ENCODE measurements at regions not wholly inside any gene's neighbourhood (a gene's known extent, or its start where the extent isn't known, plus 50 kb on each side); places are given as distances from the start of the nearest gene placed in this dataset.

DNA sequence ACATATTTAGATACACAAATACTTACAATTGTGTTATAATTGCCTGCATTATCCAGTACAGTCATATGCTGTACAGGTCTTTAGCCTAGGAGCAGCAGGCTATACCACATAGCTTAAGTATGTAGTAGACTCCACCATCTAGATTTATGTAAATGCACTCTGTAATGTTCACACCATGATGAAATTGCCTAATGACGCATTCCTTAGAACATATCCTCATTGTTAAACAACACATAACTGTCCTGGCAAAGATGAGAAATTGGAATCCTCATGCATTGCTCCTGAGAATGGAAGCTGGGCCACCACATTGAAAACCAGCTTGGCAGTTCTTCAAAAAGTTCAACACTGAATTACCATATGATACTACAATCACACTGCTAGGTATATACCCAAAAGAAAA, 1002.8 kb upstream of the CELF2 start:
- H3K4me3 ChIP-seq (ENCODE audit: low read length in 2 of 2): no peak overlapping the region
- no peaks in the 10 kb centered on the region for H3K36me3 ChIP-seq (ENCODE audit: control insufficient read depth in 2 of 2, insufficient read depth in 2 of 2, low read length in 1 of 2)
- WGBS: 96% methylated on average over 1 of the region's 1 CpG
- no peaks in the 10 kb centered on the region for H3K9me3 ChIP-seq (ENCODE audit: control insufficient read depth in 2 of 2, insufficient read depth in 1 of 2, low read length in 1 of 2)
- no peaks in the 10 kb centered on the region for H3K27me3 ChIP-seq (ENCODE audit: control insufficient read depth in 2 of 2, insufficient read depth in 1 of 2, low read length in 1 of 2)
- no peaks in the 10 kb centered on the region for H3K4me1 ChIP-seq (ENCODE audit: control insufficient read depth in 2 of 2, insufficient read depth in 2 of 2, low read length in 2 of 2)
- no peak for DNase-seq (ENCODE audit: low read depth in 6 of 9, low spot score in 9 of 9)
- no peak overlapping the region for H3K27ac ChIP-seq (ENCODE audit: low read depth in 1 of 2, low read length in 1 of 2)

DNA sequence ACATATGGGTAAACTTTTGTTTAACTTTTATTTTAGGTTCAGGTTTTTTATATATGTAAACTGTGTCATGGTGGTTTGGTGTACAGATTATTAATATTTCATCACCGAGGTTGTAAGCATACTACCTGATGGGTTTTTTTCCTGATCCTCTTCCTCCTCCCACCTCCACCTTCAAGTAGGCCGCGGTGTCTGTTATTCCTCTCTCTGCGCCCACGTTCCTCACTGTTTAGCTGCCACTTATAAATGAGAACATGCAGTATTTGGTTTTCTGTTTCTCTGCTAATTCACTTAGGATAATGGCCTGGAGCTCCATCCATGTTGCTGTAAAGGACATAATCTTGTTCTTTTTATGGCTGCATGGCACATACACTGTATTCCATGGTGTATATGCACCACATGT, 1000.0 kb upstream of the CELF2 start:
- DNase-seq (ENCODE audit: low read depth in 6 of 9, low spot score in 9 of 9): no peak
- Histone ChIP-seq H3K36me3 (ENCODE audit: control insufficient read depth in 2 of 2, insufficient read depth in 2 of 2, low read length in 1 of 2) (no peaks in the 10 kb centered on the region), H3K4me1 (ENCODE audit: control insufficient read depth in 2 of 2, insufficient read depth in 2 of 2, low read length in 2 of 2) (no peaks in the 10 kb centered on the region), H3K9me3 (ENCODE audit: control insufficient read depth in 2 of 2, insufficient read depth in 1 of 2, low read length in 1 of 2) (no peaks in the 10 kb centered on the region), H3K4me3 (ENCODE audit: low read length in 2 of 2) (no peak overlapping the region), H3K27ac (ENCODE audit: low read depth in 1 of 2, low read length in 1 of 2) (no peak overlapping the region), H3K27me3 (ENCODE audit: control insufficient read depth in 2 of 2, insufficient read depth in 1 of 2, low read length in 1 of 2) (no peaks in the 10 kb centered on the region)
- 83% methylated on average over 5 of the region's 5 CpGs for WGBS

DNA sequence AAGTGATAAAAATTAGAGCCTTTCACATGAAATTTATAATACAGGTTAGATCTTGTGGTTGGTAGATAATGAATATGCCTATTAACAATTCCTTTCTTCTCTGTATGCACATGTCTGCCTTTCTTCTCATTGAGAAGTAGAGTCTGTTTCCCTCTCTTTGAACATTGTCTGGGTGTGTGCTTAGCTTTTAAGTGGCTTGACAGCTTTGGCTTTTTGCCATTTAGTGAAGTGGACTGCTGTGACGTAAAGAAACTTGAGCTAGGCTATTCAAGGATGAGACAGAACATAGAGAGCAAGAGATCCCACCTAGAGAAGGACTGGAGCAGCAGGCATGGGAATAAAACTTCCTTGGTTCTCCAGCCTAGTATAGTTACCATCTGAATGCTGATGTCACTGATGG, 996.7 kb upstream of the CELF2 start:
- H3K27me3 ChIP-seq (ENCODE audit: control insufficient read depth in 2 of 2, insufficient read depth in 1 of 2, low read length in 1 of 2): no peaks in the 10 kb centered on the region
- 85% methylated on average over 1 of the region's 1 CpG for WGBS
- no peak overlapping the region for H3K27ac ChIP-seq (ENCODE audit: low read depth in 1 of 2, low read length in 1 of 2)
- no peaks in the 10 kb centered on the region for H3K36me3 ChIP-seq (ENCODE audit: control insufficient read depth in 2 of 2, insufficient read depth in 2 of 2, low read length in 1 of 2)
- no peaks in the 10 kb centered on the region for H3K9me3 ChIP-seq (ENCODE audit: control insufficient read depth in 2 of 2, insufficient read depth in 1 of 2, low read length in 1 of 2)
- no peak overlapping the region for H3K4me3 ChIP-seq (ENCODE audit: low read length in 2 of 2)
- no peaks in the 10 kb centered on the region for H3K4me1 ChIP-seq (ENCODE audit: control insufficient read depth in 2 of 2, insufficient read depth in 2 of 2, low read length in 2 of 2)
- no peak for DNase-seq (ENCODE audit: low read depth in 6 of 9, low spot score in 9 of 9)

DNA sequence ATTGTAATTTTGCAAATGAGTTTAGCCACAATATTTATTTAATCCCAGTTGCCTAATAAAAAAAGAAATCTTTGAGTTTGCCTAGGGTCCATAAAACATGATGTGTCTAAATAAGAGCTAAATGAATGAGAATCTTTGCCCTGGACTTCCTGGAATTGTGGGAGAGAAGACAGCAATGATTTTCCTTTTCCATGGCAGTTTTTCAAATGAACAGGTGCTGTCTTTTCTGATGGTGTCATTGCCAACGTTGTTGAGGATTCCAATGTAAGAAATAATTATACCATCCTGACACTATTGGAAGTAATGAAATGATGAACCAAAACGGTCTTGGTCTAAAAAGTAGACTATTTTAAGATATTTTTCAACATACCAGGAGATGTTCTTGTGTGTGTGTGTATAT, 984.7 kb upstream of the CELF2 start:
- Histone ChIP-seq H3K27me3 (ENCODE audit: control insufficient read depth in 2 of 2, insufficient read depth in 1 of 2, low read length in 1 of 2) (no peaks in the 10 kb centered on the region), H3K27ac (ENCODE audit: low read depth in 1 of 2, low read length in 1 of 2) (no peak overlapping the region), H3K4me3 (ENCODE audit: low read length in 2 of 2) (no peak overlapping the region), H3K36me3 (ENCODE audit: control insufficient read depth in 2 of 2, insufficient read depth in 2 of 2, low read length in 1 of 2) (no peaks in the 10 kb centered on the region), H3K4me1 (ENCODE audit: control insufficient read depth in 2 of 2, insufficient read depth in 2 of 2, low read length in 2 of 2) (no peaks in the 10 kb centered on the region), H3K9me3 (ENCODE audit: control insufficient read depth in 2 of 2, insufficient read depth in 1 of 2, low read length in 1 of 2) (no peaks in the 10 kb centered on the region)
- WGBS: 82% methylated on average over 2 of the region's 2 CpGs
- DNase-seq (ENCODE audit: low read depth in 6 of 9, low spot score in 9 of 9): no peak

DNA sequence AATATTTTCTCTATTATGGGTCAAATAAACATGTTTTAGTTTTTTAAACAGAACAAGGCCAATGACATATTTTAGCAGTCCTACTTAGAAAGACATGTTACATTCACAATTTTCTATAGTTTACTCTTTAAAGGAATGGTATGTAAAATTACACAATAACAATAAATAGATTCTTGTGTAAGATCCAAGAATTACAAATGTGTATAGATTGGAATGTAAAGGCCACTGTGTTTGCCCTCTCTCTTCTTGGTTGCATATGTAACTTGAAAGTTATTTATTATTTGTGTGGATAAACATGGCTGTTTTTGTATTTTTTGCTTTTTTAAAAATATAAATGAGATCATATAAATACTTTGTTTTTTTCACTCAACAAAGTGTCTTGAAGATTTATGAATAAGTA, 979.3 kb upstream of the CELF2 start:
- no peaks in the 10 kb centered on the region for H3K36me3 ChIP-seq (ENCODE audit: control insufficient read depth in 2 of 2, insufficient read depth in 2 of 2, low read length in 1 of 2)
- H3K9me3 ChIP-seq (ENCODE audit: control insufficient read depth in 2 of 2, insufficient read depth in 1 of 2, low read length in 1 of 2): no peaks in the 10 kb centered on the region
- H3K27me3 ChIP-seq (ENCODE audit: control insufficient read depth in 2 of 2, insufficient read depth in 1 of 2, low read length in 1 of 2): no peaks in the 10 kb centered on the region
- DNase-seq (ENCODE audit: low read depth in 6 of 9, low spot score in 9 of 9): no peak
- no peak overlapping the region for H3K27ac ChIP-seq (ENCODE audit: low read depth in 1 of 2, low read length in 1 of 2)
- H3K4me3 ChIP-seq (ENCODE audit: low read length in 2 of 2): no peak overlapping the region
- H3K4me1 ChIP-seq (ENCODE audit: control insufficient read depth in 2 of 2, insufficient read depth in 2 of 2, low read length in 2 of 2): no peaks in the 10 kb centered on the region

DNA sequence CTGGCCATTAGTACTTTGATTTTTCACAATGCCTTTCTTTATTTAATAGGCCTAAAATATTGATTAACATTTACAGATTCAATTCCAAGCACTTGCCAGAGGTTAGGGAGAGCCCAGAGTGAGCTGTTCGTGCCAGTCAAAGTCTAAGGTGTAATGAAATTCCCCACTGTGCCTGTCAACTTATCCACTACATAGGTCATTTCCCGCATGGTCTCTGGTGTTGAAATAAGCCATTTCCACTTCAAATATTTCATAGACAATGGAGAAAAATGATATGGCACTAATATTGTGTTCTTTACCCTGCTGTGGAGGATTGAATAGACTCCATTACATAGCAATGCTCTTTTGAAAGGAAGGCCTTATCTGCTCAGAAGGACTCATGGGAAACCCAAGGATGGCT, 978.1 kb upstream of the CELF2 start:
- DNase-seq (ENCODE audit: low read depth in 6 of 9, low spot score in 9 of 9): no peak

DNA sequence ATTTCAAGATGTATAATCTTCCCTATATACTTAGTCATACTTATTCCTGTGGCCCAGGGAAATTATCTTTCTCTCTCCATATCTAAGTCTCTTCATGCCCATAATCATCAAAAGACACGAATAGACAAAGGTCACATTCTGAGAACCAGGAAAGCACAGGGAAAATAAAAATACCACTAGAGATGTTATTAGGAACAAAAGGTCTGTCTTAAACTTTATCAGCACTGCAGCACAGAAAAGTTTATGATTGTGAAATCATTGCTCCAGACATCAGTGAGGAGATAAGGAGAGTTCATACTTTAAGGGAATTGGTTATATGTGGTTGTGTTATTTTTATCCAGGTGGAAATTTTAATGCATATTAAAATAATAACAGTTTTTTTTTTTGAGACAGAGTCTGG, 974.6 kb upstream of the CELF2 start:
- Histone ChIP-seq H3K9me3 (ENCODE audit: control insufficient read depth in 2 of 2, insufficient read depth in 1 of 2, low read length in 1 of 2) (peaks cover 1 to 6% of the 10 kb centered on the region in 2 donors), H3K27me3 (ENCODE audit: control insufficient read depth in 2 of 2, insufficient read depth in 1 of 2, low read length in 1 of 2) (no peaks in the 10 kb centered on the region), H3K4me1 (ENCODE audit: control insufficient read depth in 2 of 2, insufficient read depth in 2 of 2, low read length in 2 of 2) (no peaks in the 10 kb centered on the region), H3K36me3 (ENCODE audit: control insufficient read depth in 2 of 2, insufficient read depth in 2 of 2, low read length in 1 of 2) (no peaks in the 10 kb centered on the region), H3K27ac (ENCODE audit: low read depth in 1 of 2, low read length in 1 of 2) (no peak overlapping the region), H3K4me3 (ENCODE audit: low read length in 2 of 2) (no peak overlapping the region)
- no peak for DNase-seq (ENCODE audit: low read depth in 6 of 9, low spot score in 9 of 9)
- whole genome bisulfite sequencing: 0% methylated on average over 1 of the region's 1 CpG

More for the DNA sequence above, 978.1 kb upstream of the CELF2 start:
- 91% methylated on average over 2 of the region's 2 CpGs for WGBS
- Histone ChIP-seq H3K27me3 (ENCODE audit: control insufficient read depth in 2 of 2, insufficient read depth in 1 of 2, low read length in 1 of 2) (no peaks in the 10 kb centered on the region), H3K9me3 (ENCODE audit: control insufficient read depth in 2 of 2, insufficient read depth in 1 of 2, low read length in 1 of 2) (no peaks in the 10 kb centered on the region), H3K4me1 (ENCODE audit: control insufficient read depth in 2 of 2, insufficient read depth in 2 of 2, low read length in 2 of 2) (no peaks in the 10 kb centered on the region), H3K4me3 (ENCODE audit: low read length in 2 of 2) (no peak overlapping the region), H3K27ac (ENCODE audit: low read depth in 1 of 2, low read length in 1 of 2) (no peak overlapping the region), H3K36me3 (ENCODE audit: control insufficient read depth in 2 of 2, insufficient read depth in 2 of 2, low read length in 1 of 2) (no peaks in the 10 kb centered on the region)

DNA sequence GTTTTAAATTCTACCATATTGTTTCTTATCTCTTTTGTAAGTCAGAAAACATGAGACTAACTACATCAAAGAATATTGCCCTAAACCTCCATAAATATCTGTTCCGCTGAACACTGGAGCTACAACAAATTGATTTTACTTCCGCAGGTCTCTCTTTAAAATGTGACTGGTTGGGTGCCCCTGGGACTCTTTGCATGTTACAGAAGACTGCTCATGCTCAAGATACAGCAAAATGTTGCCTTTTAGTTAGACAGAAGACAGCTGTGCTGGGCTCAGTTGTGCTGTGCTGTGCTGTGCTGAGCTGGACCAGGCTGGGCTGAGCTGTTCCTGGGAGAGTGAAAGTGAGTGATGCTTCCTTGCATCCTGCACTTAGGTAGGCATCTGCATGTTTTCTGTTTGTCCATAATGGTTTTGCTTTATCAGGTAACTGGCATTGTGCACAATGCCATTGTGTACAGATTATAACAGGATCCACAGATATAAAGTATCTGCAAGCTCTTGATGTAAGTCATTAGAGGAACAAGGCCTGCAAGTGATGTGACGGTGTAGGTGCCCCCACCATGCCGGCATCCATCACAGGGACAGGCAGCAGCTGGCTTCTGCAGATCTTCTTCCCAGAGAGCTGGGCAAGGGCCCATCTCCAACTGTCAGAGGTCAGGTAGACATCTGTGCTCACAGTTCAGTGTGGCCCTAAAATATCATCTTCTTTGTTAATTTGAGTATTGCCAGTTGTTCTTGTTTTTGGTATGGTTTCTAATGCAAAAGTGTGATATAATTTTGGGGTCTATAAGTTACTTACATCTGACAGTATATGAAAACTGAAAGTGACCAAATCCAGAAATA, 972.5 kb upstream of the CELF2 start:
- no peaks in the 10 kb centered on the region for H3K27me3 ChIP-seq (ENCODE audit: control insufficient read depth in 2 of 2, insufficient read depth in 1 of 2, low read length in 1 of 2)
- H3K9me3 ChIP-seq (ENCODE audit: control insufficient read depth in 2 of 2, insufficient read depth in 1 of 2, low read length in 1 of 2): peaks cover 1 to 6% of the 10 kb centered on the region in 2 donors
- WGBS: 96% methylated on average over 4 of the region's 4 CpGs
- no peak overlapping the region for H3K4me3 ChIP-seq (ENCODE audit: low read length in 2 of 2)
- no peak for DNase-seq (ENCODE audit: low read depth in 6 of 9, low spot score in 9 of 9)
- H3K36me3 ChIP-seq (ENCODE audit: control insufficient read depth in 2 of 2, insufficient read depth in 2 of 2, low read length in 1 of 2): no peaks in the 10 kb centered on the region
- H3K4me1 ChIP-seq (ENCODE audit: control insufficient read depth in 2 of 2, insufficient read depth in 2 of 2, low read length in 2 of 2): no peaks in the 10 kb centered on the region
- no peak overlapping the region for H3K27ac ChIP-seq (ENCODE audit: low read depth in 1 of 2, low read length in 1 of 2)

DNA sequence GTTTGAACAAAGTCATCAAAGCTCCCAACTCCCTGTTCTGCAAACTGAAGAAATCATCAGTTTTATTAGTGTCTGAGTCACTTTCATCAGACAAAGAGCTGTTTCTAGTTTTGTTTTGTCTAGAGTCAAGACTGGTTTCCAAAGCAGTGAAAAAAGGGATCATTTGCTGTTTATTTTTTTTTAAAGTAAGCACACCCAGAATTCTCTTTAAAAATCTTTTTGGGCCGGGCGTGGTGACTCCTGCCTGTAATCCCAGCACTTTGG, 972.0 kb upstream of the CELF2 start:
- DNase-seq (ENCODE audit: low read depth in 6 of 9, low spot score in 9 of 9): no peak
- Histone ChIP-seq H3K27me3 (ENCODE audit: control insufficient read depth in 2 of 2, insufficient read depth in 1 of 2, low read length in 1 of 2) (no peaks in the 10 kb centered on the region), H3K4me1 (ENCODE audit: control insufficient read depth in 2 of 2, insufficient read depth in 2 of 2, low read length in 2 of 2) (no peaks in the 10 kb centered on the region), H3K4me3 (ENCODE audit: low read length in 2 of 2) (no peak overlapping the region), H3K9me3 (ENCODE audit: control insufficient read depth in 2 of 2, insufficient read depth in 1 of 2, low read length in 1 of 2) (peaks cover 1 to 6% of the 10 kb centered on the region in 2 donors), H3K27ac (ENCODE audit: low read depth in 1 of 2, low read length in 1 of 2) (no peak overlapping the region), H3K36me3 (ENCODE audit: control insufficient read depth in 2 of 2, insufficient read depth in 2 of 2, low read length in 1 of 2) (no peaks in the 10 kb centered on the region)
- WGBS: over 99% methylated on average over 2 of the region's 2 CpGs

DNA sequence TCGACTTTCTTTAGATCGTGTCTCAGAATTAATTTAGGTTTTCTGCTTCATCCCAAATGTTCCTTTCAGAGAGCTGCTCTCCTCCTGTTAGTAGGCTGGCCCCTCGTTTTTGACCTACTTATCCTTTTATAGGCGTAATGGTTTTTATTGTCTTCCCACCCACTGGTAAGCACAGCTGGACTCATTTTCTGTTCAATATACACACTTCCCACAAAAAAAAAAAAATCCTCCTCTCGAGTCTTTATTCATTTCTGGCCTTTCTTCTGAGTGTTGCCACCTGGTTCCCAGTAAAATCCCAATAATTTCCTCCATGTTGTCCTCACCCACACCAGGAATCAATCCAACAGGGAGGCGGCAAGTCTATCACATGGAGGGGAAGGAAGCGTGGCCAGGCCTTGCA, 970.2 kb upstream of the CELF2 start:
- H3K4me1 ChIP-seq (ENCODE audit: control insufficient read depth in 2 of 2, insufficient read depth in 2 of 2, low read length in 2 of 2): no peaks in the 10 kb centered on the region

More for the DNA sequence above, 970.2 kb upstream of the CELF2 start:
- H3K27me3 ChIP-seq (ENCODE audit: control insufficient read depth in 2 of 2, insufficient read depth in 1 of 2, low read length in 1 of 2): no peaks in the 10 kb centered on the region
- no peak overlapping the region for H3K27ac ChIP-seq (ENCODE audit: low read depth in 1 of 2, low read length in 1 of 2)
- no peaks in the 10 kb centered on the region for H3K36me3 ChIP-seq (ENCODE audit: control insufficient read depth in 2 of 2, insufficient read depth in 2 of 2, low read length in 1 of 2)
- DNase-seq (ENCODE audit: low read depth in 6 of 9, low spot score in 9 of 9): no peak
- WGBS: 93% methylated on average over 7 of the region's 7 CpGs
- peaks cover 1 to 6% of the 10 kb centered on the region in 2 donors for H3K9me3 ChIP-seq (ENCODE audit: control insufficient read depth in 2 of 2, insufficient read depth in 1 of 2, low read length in 1 of 2)
- H3K4me3 ChIP-seq (ENCODE audit: low read length in 2 of 2): no peak overlapping the region
